Activated naive CD4-positive, alpha-beta T cell treated with Interleukin-2 at 50 U/mL for 16 hours (primary cell): ENCODE measurements at regions not wholly inside any gene's neighbourhood (a gene's known extent, or its start where the extent isn't known, plus 50 kb on each side); places are given as distances from the start of the nearest gene placed in this dataset.

ENCODE experiments used
- DNase-seq: peaks from one replicate; pipeline ENCODE4 v3.0.0-alpha.2; 2020

DNA sequence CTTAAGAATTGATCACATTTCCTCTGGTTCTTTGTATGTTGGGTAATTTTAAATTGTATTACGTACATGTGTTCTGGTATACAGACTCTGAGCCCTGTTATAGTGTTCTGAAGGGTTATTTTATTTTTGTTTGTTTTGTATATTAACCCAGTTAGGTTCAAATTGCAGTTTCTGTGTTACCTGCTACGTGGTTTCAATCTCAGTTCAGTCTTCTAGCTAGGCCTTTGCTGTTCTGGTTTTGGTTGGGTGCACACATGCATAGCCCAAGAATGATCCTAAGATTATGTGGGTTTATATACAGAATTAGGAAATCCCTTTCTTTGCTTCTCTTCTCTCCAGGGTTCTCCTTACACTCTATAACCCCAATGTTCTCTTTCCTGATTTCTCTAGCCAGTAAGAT lies 161.0 kb downstream of the PPP1R2C start:
- DNase-seq: no peak

- DNase-seq: no peak
Observed at GRCh38 chrX:42615161-42615563, 162.8 kb downstream of the PPP1R2C start.

DNA sequence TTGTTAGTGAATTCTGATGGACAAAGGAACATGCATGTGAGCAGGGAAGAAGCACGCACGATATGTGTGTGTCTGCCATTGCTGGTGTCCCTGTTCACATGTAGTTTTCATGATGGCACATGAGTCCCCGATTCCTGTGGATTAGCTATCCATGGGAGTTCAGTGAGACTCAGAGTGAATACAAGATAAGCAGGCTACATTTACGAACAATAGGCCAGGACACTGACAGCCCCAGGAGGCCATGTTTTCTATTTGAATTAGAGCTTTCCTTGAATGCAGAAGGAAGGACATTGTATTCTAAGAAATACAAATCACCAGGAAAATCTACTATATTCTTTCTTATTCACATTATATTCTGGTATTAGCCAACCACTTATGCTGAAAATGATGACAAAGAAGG lies 171.4 kb downstream of the PPP1R2C start:
- no peak for DNase-seq

GRCh38 chrX:42604302-42604701 lies 173.7 kb downstream of the PPP1R2C start:
- no peak for DNase-seq

DNA sequence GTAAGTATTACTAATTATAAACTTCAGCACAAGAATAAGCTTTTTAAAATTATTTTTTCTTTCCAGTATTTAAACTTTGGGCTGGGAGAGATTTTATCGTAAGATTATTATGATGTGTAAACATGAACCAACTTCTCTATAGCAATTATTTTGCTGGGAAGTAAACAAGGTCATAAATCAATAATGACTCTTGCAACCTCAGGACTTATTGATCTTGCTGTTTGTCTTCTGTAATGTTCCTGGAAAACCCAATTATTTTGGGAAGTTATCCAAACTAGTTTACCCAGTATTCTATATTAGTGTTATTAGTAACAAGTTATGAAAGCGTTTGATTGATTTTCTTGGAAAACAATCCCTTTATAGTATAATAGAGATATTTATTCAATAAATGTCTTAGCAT lies 174.9 kb downstream of the PPP1R2C start:
- DNase-seq: no peak

- no peak for DNase-seq
Observed at GRCh38 chrX:42602566-42602965, 175.4 kb downstream of the PPP1R2C start.

DNA sequence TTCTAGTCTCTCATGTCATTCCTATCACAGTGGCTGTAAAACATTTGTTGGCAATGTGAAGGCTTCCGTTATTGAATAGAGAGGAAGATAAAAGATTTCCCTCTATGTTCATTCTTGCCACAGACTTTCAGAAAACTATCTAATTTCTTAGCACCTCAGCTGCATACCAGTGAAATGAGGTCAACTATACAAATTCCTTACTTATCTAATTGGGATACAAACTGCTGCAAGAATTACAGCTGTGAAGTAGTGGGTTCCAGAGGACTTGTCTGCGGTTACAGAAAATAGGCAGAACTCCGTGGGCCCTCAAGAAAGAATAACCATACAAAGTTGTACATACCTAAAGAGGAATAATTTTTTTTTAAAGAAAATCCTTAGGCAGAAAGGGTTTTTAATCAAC lies 175.8 kb downstream of the PPP1R2C start:
- no peak for DNase-seq

DNA sequence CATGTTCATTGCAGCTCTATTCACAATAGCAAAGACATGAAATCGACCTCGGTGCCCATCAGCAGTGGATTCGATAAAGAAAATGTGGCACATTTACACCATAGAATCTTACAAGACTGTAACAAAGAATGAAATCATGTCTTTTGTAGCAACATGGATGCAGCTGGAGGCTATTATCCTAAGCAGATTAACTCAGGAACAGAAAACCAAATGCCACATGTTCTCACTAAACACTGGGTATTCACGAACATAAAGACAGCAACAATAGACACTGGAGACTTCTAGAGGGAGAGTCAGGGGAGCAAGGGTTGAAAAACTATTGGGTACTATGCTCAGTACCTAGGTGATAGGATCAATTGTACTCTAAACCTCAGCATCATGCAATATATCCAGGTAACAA lies 180.5 kb downstream of the PPP1R2C start:
- DNase-seq: no peak

DNA sequence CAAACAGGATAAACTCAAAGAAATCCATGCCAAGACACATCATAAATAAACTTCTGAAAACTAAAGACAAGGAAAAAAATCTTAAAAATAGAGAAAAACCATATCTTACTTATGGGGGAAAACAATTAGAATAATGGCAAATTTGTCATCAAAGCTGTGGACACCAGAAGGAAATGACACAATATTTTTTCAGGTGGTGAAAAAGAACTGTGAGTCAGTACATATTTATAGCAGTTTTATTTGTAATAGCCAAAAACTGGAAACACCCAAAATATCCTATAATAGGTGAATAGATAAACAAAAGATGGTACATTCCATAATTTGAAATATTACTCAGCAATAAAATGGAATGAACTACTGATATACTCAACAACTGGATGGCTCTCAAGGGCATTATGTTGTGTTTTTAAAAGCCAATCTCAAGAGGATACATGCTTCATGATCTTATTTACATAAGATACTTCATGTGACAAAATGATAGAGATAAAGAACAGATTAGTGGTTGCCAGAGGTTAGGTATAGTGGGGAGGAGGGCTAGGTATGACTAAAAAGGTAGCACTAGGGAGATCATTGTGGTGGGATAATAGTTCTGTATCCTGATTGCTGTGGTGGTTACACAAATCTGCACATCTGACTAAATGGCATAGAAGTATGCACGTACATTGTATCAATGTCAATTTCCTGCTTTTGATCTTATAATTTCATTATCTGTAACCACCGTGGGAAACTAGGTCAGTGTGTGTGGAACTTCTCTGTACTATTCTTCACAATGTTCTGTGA lies 191.9 kb downstream of the PPP1R2C start:
- DNase-seq: no peak

- DNase-seq: no peak
Observed at GRCh38 chrX:42577936-42578470, 200.0 kb downstream of the PPP1R2C start.

DNA sequence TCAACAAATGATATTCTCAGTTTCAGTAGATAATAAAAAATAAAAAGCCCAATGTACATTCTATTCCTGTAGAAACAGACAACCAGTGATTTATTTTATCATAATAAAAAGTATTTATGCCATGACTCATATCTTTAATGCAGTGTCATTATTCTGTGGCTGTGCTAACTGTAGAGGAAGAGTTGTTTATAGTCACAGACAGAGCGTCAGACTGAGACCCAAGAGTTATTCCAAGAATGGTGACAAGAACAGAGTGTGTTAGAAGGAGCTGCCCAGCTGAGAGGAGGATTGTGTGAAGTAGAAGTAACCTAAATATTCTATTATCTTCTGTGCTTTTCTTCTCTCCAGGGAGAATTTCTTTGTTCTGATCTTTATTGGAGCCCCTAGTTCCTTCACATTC lies 210.7 kb downstream of the PPP1R2C start:
- DNase-seq: no peak

DNA sequence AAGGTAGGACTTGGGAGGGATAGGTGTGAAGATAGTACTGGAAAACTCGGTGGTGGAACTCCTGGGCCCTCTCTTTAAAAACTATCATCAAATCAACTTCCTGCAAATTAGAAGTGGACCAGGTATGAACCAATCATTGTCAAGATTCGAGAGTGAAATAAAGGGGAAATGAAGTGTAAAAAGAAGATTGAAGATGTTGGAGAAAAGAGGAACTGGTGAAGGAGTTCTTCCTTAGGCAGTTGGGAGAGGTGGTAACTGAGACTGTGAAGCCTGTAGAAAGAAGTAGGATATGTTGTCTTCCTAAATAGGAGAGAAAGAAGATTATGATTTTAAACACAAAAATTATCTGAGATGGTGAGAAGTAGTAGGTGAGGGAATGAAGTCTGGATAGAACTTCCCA lies 212.2 kb downstream of the PPP1R2C start:
- DNase-seq: no peak

DNA sequence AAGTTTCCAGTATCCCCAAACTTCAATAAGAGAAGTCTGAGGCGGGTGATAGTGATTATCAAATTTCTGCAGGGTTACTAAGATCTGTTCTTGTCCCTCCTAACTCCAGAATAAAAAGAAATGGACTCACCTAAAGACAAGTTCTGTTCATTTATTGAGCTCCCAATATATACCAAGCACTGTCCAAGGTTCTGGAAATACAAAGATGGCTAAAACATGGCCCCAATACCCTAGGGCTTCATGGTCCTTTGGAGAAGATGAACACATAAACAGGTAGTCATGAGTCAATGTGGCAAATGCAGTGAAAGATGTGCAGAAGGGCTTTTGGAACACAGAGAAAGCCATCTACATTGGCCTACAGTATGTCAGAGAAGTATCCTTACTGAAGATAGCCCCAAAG lies 231.2 kb downstream of the PPP1R2C start:
- no peak for DNase-seq

GRCh38 chrX:42544883-42545282 lies 233.1 kb downstream of the PPP1R2C start:
- no peak for DNase-seq

GRCh38 chrX:42541554-42541953 lies 236.4 kb downstream of the PPP1R2C start:
- no peak for DNase-seq

GRCh38 chrX:42540146-42540545 lies 237.8 kb downstream of the PPP1R2C start:
- DNase-seq: no peak

GRCh38 chrX:42538405-42538804 lies 239.6 kb downstream of the PPP1R2C start:
- no peak for DNase-seq

DNA sequence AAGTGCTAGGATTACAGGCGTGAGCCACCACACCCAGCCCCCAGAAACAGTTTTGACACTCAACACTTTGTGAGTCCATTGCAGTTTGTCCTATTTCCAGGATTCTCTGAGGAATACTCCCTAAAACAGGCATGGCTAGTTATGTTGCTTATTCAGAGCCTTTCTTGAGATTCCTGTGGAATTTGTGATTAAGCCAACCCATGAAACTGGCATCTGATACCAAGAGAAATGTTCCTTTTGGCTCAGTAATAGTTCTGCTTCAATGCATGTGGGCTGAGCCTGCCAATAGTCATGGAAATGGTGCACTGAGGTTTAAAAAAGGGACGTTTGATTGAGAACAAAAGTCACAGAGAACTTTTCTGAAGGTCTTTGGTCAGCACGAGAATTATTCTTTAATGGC lies 241.7 kb downstream of the PPP1R2C start:
- DNase-seq: no peak

GRCh38 chrX:42535233-42535632 lies 242.7 kb downstream of the PPP1R2C start:
- DNase-seq: no peak

DNA sequence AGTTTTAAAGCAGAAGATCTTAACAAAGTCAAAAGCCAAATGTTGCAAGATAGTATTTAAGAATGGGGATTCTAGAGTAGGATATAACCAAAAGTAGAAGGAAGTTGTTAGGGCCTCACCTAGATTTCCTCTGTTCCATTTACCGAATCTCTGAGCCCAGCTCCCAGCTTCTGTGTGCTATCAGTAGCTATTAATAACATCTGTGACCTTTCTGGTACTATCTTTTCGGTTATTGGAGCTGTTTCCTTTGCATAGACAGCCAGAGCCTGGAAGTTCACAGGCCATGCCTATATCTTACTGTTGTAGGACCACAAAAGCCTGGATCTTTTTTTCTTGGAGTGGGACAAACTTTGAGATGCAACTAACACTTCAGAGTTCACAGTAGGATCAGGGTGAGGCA lies 244.2 kb downstream of the PPP1R2C start:
- DNase-seq: no peak

DNA sequence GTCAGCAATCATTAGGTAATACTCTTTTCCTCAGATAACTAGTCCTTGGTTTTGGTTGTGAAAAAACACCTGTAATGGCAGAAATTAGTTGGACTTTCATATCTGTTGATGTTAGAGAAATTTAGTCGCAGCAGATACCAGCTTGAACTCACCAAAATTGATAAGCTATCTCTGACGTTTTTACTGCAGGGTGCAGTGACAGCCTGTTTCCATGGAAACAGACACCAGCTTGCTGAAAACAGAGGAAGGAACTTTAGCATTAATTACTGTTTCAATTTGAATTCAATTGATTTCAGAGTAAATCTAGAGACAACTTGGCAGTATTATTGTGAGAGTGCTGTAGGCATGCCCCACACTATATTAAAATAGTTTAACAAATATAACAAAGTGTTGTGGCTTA lies 246.5 kb downstream of the PPP1R2C start:
- DNase-seq: no peak

DNA sequence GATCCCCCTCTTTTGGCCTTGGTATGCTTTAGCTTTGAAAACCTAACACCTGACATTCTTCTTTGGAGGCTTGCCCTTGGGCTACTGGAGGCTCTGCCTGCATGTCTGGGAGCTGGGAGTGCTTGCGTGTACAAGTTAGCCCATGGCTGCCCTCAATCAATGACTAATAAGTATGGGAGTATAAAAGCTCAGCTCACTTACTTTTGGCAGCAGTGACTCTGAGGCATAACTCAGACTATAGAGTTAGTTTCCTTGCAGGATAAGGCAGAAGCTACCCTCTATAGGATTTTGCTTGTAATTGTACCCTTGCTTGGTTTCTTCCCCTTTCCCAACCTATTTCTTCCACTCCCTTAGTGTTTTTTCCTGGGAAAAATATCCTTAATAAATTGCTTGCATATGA lies 247.9 kb downstream of the PPP1R2C start:
- DNase-seq: no peak

- no peak for DNase-seq
Observed at GRCh38 chrX:42524379-42524778, 253.6 kb downstream of the PPP1R2C start.

DNA sequence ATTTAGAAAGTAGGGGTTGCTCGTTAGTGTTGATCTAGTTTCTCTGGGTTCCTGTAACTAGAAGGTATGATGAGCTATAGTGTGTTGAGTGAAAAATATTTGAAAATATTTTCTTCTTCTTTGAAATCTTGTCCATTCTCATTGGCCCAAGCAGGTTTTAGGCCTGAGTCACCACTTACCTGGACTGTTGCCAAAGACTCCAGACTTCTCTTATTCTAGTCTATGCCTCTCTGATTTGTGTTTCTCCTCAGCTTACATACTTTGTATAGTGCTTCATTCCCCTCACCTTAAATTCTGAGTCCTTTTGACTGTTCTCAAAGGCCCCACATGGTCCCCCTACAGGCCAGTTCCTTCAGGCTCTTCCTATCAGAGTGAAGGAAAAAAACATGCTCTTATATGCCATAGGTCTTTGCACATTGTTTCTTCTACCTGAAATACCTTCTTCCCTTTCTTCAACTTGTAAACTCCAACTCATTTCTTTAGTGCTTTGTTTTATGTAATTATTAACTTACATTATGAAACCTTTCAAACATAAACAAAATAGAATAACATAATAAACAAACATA lies 258.2 kb downstream of the PPP1R2C start:
- no peak for DNase-seq

- DNase-seq: no peak
Observed at GRCh38 chrX:42515939-42516338, 262.0 kb downstream of the PPP1R2C start.
